GM20431 (cell line): ENCODE measurements at regions not wholly inside any gene's neighbourhood (a gene's known extent, or its start where the extent isn't known, plus 50 kb on each side); places are given as distances from the start of the nearest gene placed in this dataset.
"Not testable (repeated sequence)": the region's sequence is repeated elsewhere in the genome, so short reads cannot be mapped to it uniquely, and the experiment has no call there.

ENCODE experiments used
- in situ Hi-C: fragments of 300-500 bp; cut with MseI, MboI; formaldehyde crosslinking; loops from one replicate; pipeline ENCODE4 v1.15.0; 2020; ENCODE audit warnings: low sequenced_read_pairs; ENCODE audit not compliant: unreplicated experiment

- in situ Hi-C loops, result no loop called here
Observed at GRCh38 chr2:8597559-8598225, 84.2 kb upstream of the ID2 start.

DNA sequence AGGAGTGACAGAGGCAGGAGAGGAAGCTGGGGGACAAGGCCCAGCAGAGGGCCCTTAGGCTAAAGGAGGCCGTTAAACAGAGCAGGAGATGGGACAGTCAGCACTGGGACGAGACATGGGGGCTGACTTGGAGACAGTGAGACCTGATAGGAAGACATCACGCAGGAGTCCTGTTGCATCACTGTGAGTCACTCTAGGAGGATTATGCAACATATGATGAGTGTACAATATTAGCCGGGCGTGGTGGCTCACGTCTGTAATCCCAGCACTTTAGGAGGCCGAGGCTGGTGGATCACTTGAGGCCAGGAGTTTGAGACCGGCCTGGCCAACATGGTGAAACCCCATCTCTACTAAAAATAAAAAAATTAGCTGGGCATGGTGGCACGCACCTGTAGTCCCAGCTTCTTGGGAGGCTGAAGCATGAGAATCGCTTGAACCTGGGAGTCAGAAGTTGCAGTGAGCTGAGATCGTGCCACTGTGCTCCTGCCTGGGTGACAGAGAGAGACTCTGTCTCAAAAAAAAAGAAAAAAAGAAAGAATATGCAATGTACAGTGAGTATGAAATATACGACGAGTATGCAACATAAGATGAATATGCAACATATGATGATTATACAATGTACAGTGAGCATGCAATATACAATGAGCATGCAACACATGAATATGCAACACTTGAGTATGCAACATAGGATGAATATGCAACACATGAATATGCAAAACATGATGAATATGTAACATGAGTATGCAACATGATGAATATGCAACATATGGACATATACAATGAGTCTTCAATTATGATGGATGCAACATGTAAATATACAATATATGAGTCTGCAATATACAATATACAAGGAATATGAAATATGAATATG lies 83.3 kb upstream of the ID2 start:
- in situ Hi-C loops, result no loop called here

GRCh38 chr2:8599421-8600242 lies 82.2 kb upstream of the ID2 start:
- in situ Hi-C loops, result no loop called here

- in situ Hi-C loops, result no loop called here
Observed at GRCh38 chr2:8600456-8600855, 81.4 kb upstream of the ID2 start.

- in situ Hi-C loops, result no loop called here
Observed at GRCh38 chr2:8602809-8603208, 79.0 kb upstream of the ID2 start.

DNA sequence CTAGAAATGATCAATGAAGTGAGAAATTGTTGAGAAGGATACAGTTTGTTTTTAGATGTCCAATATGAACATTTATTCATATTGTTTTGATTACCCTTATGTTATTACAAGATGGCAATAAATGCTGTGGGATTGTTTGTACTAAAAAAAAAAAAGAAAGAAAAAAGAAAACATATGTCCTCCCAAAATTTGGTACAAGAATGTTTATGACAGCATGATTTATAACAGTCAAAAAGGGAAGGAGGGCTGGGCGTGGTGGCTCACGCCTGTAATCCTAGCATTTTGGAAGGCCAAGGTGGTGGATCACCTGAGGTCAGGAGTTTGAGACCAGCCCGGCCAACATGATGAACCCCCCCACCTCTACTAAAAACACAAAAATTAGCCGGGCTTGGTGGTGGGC lies 78.5 kb upstream of the ID2 start:
- in situ Hi-C loops, result not testable (repeated sequence)

GRCh38 chr2:8604262-8604661 lies 77.6 kb upstream of the ID2 start:
- in situ Hi-C loops, result no loop called here

- in situ Hi-C loops, result no loop called here
Observed at GRCh38 chr2:8605351-8606065, 76.3 kb upstream of the ID2 start.

GRCh38 chr2:8606226-8606625 lies 75.6 kb upstream of the ID2 start:
- in situ Hi-C loops, result no loop called here

GRCh38 chr2:8606649-8607550 lies 75.0 kb upstream of the ID2 start:
- in situ Hi-C loops, result no loop called here

DNA sequence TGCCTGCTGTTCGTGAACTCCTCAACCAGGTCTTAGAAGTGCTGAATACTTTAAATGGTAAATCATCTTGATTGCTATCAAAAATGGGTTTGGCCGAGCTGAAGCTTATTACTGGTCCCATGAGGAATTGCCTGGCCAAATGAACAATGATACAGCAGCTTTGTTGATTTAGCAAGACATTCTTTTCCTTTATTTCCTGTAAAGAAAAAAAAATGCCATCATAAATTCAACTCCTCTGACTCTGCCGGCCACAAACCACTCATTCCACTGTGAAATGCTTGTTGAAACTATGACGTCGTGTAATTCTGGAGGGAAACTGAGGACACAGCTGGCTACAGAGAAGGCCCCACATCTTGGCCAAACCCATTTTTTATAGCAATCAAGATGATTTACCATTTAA lies 74.2 kb upstream of the ID2 start:
- in situ Hi-C loops, result no loop called here

- in situ Hi-C loops, result no loop called here
Observed at GRCh38 chr2:8608411-8608954, 73.4 kb upstream of the ID2 start.

- in situ Hi-C loops, result no loop called here
Observed at GRCh38 chr2:8609357-8609811, 72.5 kb upstream of the ID2 start.

- in situ Hi-C loops, result not testable (repeated sequence)
Observed at GRCh38 chr2:8610775-8611174, 71.1 kb upstream of the ID2 start.

DNA sequence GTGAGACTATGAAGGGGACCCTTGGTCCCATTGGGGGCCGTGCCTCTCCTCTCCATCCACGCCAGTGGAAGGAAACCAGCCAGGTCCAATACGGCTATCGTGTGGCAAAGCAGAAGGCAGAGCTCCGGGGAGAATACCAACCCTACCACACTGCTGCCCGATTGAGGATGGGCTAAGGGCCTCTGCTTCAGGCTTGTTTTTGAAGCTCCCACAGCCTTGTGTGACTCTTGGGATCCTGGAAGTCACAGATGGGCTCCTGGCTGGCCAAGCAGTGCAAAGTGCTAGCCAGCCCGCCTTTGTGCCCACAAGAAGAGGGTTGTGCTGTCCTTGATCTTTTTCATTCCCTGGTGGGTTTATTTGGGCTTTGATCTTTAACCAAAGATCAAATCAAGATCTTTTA lies 70.6 kb upstream of the ID2 start:
- in situ Hi-C loops, result no loop called here

- in situ Hi-C loops, result no loop called here
Observed at GRCh38 chr2:8611700-8612099, 70.2 kb upstream of the ID2 start.

DNA sequence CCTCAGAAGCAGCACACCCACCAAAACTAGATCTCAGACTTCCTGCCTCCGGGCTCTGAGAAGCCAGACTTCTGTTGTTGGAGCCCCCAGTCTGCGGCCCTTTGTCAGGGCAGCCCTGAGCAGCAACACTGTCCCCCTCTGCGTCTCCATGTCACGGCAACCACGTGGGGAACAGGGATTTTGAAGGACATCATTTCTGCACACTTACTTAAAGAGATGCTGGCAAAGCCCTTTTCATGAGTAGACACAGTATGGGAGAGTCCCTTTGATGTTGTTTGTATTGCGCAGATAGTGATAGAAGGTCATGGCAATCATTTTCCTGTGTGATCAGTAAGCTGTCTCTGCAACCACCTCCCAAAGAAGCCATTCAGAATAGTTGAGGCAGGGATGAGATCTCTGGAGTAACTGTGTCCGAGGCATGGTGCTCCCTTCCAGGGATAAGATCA lies 69.1 kb upstream of the ID2 start:
- in situ Hi-C loops, result no loop called here

DNA sequence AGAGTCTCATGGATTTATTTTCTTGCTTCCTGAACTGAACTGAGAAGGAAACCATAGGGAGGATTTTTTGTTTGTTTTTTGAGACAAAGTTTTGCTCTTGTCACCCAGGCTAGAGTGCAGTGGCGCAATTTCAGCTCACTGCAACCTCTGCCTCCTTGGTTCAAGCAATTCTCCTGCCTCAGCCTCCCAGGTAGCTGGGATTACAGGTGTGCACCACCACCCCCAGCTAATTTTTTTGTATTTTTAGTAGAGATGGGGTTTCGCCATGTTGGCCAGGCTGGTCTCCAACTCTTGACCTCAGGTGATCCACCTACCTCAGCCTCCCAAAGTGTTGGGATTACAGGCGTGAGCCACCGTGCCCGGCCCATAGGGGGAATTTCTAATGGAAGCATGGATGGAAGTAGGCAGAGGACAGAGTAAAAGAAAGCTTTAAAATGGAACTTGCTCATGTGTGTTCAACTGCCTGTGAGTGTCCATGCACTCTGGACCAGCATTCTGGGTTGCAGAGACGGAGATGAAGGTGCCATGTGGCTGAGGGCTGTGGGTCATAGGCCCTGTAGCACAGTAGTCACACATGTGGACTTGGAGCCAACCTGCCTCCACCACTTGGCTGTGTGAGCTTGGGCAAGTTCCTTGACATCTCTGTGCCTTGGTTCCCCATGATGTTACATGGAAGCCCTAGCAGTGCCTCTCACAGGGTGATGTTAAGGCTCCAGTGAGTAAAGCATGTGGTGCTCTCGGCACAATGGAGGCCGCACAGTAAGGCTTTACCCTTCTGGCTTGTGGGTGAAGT lies 68.5 kb upstream of the ID2 start:
- in situ Hi-C loops, result not testable (repeated sequence)
